Hepatocyte (in vitro differentiated cells): ENCODE measurements at regions not wholly inside any gene's neighbourhood (a gene's known extent, or its start where the extent isn't known, plus 50 kb on each side); places are given as distances from the start of the nearest gene placed in this dataset.

Experiments
- DNase-seq: peaks from one replicate; pipeline ENCODE4 v3.0.0-alpha.2; 2016; ENCODE audit warnings: low spot score
- H2AFZ ChIP-seq: fragments of 200-600 bp; sonication (generic); 2 replicates; pipeline ENCODE4 v1.6.0; 2016; ENCODE audit warnings: antibody characterized with exemption, mild to moderate bottlenecking
- H3K27ac ChIP-seq: fragments of 200-600 bp; sonication (generic); 2 replicates; pipeline ENCODE4 v1.5.1; 2016; ENCODE audit warnings: mild to moderate bottlenecking
- H3K27me3 ChIP-seq: fragments of 200-600 bp; sonication (generic); 2 replicates; pipeline ENCODE4 v1.6.1; 2016
- H3K36me3 ChIP-seq: fragments of 200-600 bp; sonication (generic); replicated peaks from 2 replicates; pipeline ENCODE4 v1.5.1; 2016; ENCODE audit warnings: low read depth; ENCODE audit not compliant: insufficient read depth
- H3K4me1 ChIP-seq: fragments of 200-600 bp; sonication (generic); 2 replicates; pipeline ENCODE4 v1.5.1; 2016; ENCODE audit warnings: mild to moderate bottlenecking, moderate library complexity; ENCODE audit not compliant: insufficient read depth
- H3K4me2 ChIP-seq: fragments of 200-600 bp; sonication (generic); 2 replicates; pipeline ENCODE4 v1.6.0; 2016
- H3K4me3 ChIP-seq: fragments of 200-600 bp; sonication (generic); 2 replicates; pipeline ENCODE4 v1.5.1; 2016; ENCODE audit warnings: mild to moderate bottlenecking
- H3K79me2 ChIP-seq: fragments of 200-600 bp; sonication (generic); 2 replicates; pipeline ENCODE4 v1.6.0; 2017; ENCODE audit warnings: mild to moderate bottlenecking
- H3K9me2 ChIP-seq: fragments of 200-600 bp; sonication (generic); replicated peaks from 2 replicates; pipeline ENCODE4 v1.6.0; 2017; ENCODE audit warnings: mild to moderate bottlenecking; ENCODE audit not compliant: insufficient read depth
- H3K9me3 ChIP-seq: fragments of 200-600 bp; sonication (generic); 2 replicates; pipeline ENCODE4 v1.5.1; 2016; ENCODE audit warnings: low read depth, mild to moderate bottlenecking
- H4K20me1 ChIP-seq: fragments of 200-600 bp; sonication (generic); 2 replicates; pipeline ENCODE4 v1.6.0; 2016; ENCODE audit warnings: mild to moderate bottlenecking; ENCODE audit not compliant: insufficient read depth, poor library complexity, severe bottlenecking
- CTCF ChIP-seq: fragments of 200-600 bp; sonication (generic); IDR thresholded peaks from 2 replicates; pipeline ENCODE4 v1.5.1; 2016; ENCODE audit warnings: antibody characterized with exemption, mild to moderate bottlenecking; ENCODE audit not compliant: poor library complexity
- EZH2 ChIP-seq: fragments of 200-600 bp; sonication (generic); IDR thresholded peaks from 2 replicates; pipeline ENCODE4 v1.6.1; 2016; ENCODE audit warnings: antibody characterized with exemption, mild to moderate bottlenecking, borderline replicate concordance
- EZH2phosphoT487 ChIP-seq: fragments of 200-600 bp; sonication (generic); IDR thresholded peaks from one replicate; pipeline ENCODE4 v1.6.1; 2018; ENCODE audit warnings: antibody characterized with exemption, mild to moderate bottlenecking, low read depth, moderate library complexity; ENCODE audit not compliant: unreplicated experiment, severe bottlenecking
- WGBS: methylation state at CpG from one replicate; pipeline ENCODE4 v1.1.6; 2016; ENCODE audit warnings: low lambda C conversion rate; ENCODE audit errors: missing lambda C conversion rate; 5-methylcytosine and 5-hydroxymethylcytosine counted together

- Histone ChIP-seq H3K79me2 (no peaks in the 10 kb centered on the region), H3K4me1 (no peaks in the 10 kb centered on the region), H3K9me3 (no peaks in the 10 kb centered on the region), H3K27me3 (no peaks in the 10 kb centered on the region), H2AFZ (no peak overlapping the region), H3K36me3 (no peaks in the 10 kb centered on the region), H3K4me2 (no peak overlapping the region), H3K27ac (no peak overlapping the region), H3K9me2 (no peaks in the 10 kb centered on the region), H4K20me1 (no peaks in the 10 kb centered on the region), H3K4me3 (no peak overlapping the region)
- TF ChIP-seq EZH2 (no peak), CTCF (no peak), EZH2phosphoT487 (no peak)
- 82% methylated on average over 5 of the region's 5 CpGs for WGBS
- no peak for DNase-seq
Observed at GRCh38 chr9:107138261-107138992, 144.7 kb upstream of the RAD23B start.

GRCh38 chr9:107141967-107142366, 141.1 kb upstream of the RAD23B start:
- DNase-seq: peak; percentile 28
- 73% methylated on average over 5 of the region's 5 CpGs for WGBS
- TF ChIP-seq CTCF (peak; percentile 39), EZH2 (no peak), EZH2phosphoT487 (no peak)
- H3K4me3 ChIP-seq: no peak overlapping the region
- no peaks in the 10 kb centered on the region for H3K9me3 ChIP-seq
- no peak overlapping the region for H3K4me2 ChIP-seq
- H4K20me1 ChIP-seq: no peaks in the 10 kb centered on the region
- H3K27me3 ChIP-seq: no peaks in the 10 kb centered on the region
- no peaks in the 10 kb centered on the region for H3K36me3 ChIP-seq
- H2AFZ ChIP-seq: no peak overlapping the region
- H3K4me1 ChIP-seq: no peaks in the 10 kb centered on the region
- no peaks in the 10 kb centered on the region for H3K79me2 ChIP-seq
- H3K27ac ChIP-seq: no peak overlapping the region
- no peaks in the 10 kb centered on the region for H3K9me2 ChIP-seq

GRCh38 chr9:107142430-107142829, 140.6 kb upstream of the RAD23B start:
- no peak overlapping the region for H3K4me2 ChIP-seq
- no peaks in the 10 kb centered on the region for H4K20me1 ChIP-seq
- H3K27me3 ChIP-seq: no peaks in the 10 kb centered on the region
- no peaks in the 10 kb centered on the region for H3K79me2 ChIP-seq
- no peak for DNase-seq
- H3K4me1 ChIP-seq: no peaks in the 10 kb centered on the region
- WGBS: 76% methylated on average over 1 of the region's 1 CpG
- H3K9me2 ChIP-seq: no peaks in the 10 kb centered on the region
- no peaks in the 10 kb centered on the region for H3K36me3 ChIP-seq
- TF ChIP-seq EZH2phosphoT487 (no peak), EZH2 (no peak), CTCF (no peak)
- H3K9me3 ChIP-seq: no peaks in the 10 kb centered on the region
- no peak overlapping the region for H3K27ac ChIP-seq
- no peak overlapping the region for H3K4me3 ChIP-seq
- H2AFZ ChIP-seq: no peak overlapping the region
